ENCODE measurements at regions not wholly inside any gene's neighbourhood (a gene's known extent, or its start where the extent isn't known, plus 50 kb on each side); places are given as distances from the start of the nearest gene placed in this dataset.
"Not testable (repeated sequence)": the region's sequence is repeated elsewhere in the genome, so short reads cannot be mapped to it uniquely, and the experiment has no call there.

DNA sequence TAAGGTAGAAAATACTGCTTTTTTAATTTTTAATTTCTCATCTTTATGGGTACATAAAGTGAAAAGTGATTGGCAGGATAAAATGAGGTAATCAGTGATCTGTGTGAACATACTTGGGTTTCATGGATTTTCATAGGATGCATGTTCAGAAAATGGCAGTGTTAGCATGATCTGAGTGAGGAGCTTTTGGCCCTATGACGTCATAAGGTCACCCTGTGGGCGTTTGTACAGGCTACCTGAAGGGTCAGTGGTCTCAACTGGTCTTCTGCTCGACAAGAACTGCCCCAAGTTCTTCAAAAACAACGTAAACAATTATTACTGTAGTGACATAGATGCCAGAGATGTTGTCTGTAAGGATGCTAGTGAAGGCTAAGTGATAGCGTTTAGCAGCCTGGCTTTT, 124.5 kb upstream of the OSTN start:
- DNase-seq = no peak

DNA sequence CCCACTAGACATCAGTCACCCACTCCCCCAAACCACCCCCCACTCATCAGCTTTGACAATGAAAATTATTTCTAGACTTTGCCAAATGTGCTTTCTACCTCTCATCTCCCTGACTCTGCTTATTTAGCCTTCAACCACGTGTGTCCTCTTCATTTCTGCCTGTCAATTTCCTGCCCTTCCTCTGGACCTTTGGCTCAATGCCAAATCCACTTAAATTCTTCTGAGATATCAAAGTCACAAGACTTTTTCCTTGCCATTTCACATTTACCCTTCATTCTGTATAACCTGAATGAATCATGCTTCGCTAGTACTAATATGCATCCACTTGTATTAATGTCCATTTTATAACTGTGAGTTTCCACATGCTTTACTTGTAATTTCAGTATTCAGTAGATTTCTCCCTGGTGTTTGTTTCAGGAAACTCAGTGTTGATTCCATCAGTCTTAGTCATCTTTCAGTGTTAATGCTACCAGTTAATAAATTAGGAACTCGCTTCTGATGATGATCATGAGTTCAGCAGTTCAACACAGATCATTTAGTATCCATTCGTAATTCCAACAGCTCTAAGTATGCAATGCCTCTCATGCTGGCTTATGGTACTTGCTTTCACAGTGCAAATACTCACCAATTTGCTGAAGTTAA, 128.2 kb upstream of the OSTN start:
- DNase-seq = no peak

DNA sequence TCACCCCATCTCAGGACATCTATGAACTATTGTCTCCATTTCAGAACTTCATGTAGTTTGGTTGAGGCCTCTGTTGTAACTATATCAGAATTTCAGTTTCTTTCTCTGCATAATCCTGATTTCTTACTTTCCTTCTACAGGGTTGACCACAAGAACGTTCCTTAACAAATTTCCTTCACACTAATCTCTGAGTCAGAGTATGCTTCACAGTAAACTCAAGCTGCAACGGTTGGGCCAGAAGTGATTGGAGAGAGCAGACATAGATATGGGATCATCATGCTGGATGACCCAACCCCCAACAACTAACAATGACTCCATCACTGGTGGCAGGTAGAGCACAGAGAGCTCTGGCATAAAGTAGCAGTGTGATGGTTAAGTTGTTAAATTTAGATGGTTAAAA, 128.8 kb upstream of the OSTN start:
- DNase-seq = no peak

DNA sequence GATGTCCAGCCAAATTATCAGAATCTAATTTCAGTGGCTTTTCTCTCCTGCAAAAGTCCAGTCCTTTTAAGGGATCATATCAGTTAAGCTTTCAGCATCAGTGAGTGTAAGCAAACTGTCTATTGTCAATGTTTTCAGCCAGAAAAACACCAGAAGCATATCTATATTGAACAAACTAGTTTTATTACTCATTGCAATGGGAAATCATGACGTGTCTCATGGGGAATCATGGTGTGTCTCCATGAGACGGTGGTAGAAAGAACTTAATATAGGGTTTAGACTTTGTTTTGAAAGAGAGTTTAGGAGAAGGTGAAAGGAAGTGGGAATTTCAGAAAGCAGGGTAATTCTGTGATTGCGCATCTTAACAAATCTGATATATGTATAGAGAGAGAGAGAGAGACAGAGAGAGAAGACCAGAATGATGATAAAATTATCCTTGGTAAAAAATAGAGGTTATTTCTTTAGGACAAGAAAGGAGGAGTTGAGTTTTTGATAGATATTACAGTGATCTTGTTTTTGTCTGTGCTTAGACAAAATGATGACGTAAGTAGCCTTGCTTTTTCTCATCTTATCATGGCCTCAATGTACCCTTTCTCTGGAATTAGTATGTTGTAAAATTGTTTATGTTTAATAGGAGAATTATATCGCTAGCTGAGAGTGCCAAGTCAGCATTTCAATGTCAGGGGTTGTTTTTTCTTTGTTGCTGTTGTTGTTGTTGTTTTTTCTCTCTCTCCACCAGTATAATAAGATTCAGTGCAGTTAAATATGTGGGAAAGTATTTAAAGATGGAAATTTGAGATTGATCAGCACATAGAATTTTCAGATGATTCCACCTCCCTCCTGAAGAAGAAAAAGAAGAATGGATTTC, 129.9 kb upstream of the OSTN start:
- no peak for DNase-seq

DNA sequence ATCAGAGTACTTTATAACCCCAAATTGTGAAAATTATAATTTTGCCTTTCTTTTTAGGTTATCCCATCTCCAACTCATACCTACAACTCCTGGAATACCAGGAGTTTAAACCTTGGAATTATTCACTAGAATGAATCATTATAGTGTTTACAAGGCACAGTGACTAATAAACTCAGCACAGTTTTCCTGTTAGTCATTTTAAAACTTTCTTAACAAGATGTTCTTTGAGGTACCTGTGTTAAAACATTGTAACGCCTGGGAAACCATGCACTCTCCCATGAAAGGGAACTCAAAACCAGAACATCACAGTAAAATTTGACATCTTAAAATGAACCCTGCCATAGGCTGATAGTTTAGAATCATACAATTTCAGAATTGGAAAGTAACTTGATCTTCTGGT, 132.4 kb upstream of the OSTN start:
- no peak for DNase-seq

DNA sequence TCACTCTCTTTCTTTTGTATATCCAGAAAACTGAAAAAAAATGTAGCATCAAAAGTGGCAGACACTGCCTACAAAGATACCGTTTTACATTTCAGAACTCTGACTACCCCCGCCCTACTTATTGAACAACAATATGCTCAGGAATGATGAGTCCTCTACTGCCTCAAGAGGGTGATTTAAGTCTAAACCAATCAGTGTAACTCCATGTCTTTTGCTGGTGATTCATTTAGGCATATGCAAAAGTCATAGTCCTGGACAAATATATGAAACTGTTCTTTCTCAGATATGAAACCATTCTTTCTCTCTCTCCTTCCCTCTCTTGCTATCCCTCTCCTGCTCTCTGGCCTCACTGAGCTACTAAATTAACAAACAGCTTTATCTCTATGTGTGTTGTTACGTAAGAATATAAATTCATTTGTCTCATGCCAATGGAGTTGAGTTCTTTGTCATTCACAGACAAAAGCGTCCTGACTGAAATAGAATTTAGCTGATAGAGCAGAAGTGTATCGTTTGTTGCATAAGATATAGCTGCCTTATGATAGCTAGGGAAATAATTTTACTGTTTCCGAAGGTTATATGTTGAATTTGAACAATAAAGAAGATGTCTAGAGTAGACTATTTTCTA, 133.7 kb upstream of the OSTN start:
- DNase-seq = no peak

DNA sequence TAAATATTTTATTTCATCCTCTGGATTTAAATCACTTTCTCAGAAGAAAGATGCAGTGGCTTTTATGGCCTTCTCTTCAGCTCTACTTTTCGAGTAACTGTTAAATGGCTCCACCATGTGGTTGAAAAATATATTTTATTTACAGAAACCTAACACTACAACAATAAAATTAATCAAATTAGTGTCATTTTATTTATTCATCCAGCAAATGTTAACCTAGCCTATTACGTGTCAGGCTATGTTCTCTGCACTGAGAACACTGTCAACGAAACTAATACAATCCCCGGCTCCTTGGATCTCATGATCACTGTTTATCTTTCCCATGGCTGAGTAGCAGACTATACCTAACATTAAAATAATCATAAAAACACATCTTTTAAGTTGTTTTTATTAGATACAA, 148.0 kb upstream of the OSTN start:
- peak; percentile 64 for DNase-seq

DNA sequence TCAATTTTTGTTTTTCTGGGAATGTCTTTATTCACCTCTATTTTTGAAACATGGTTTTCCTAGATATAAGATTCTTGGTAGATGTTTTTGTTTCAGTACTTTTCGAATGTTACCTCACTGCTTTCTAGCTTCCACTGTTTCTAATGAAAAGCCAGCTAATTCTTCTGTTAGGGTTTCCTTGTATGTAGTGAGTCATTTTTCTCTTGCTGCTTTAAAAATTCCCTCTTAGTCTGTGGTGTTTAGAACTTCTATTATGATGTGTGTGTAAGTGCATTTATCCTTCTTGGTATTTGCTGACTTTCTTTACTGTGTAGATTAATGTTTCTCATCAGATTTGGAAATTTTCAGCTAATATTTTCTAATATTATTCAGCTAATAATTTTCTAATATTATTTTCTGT, 151.1 kb upstream of the OSTN start:
- no peak for DNase-seq

DNA sequence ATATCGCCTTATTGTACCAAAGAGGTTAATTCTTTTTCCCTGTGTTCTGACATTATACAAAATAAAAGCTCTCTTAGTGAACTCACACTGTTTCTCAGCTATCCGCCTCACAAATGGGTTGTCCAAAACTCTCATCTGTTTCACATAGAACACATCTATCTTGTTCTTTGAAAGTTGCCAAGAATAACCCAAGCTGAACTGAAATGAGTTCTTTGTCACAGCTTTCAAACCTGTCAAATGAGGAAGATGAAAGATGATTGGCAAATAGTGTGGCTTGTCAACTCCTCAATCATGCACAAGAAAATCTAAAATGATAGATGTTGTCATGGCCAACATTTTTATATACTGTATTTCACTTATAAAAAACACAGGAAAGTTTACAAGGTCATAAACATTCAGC, 168.1 kb upstream of the OSTN start:
- no peak for DNase-seq

DNA sequence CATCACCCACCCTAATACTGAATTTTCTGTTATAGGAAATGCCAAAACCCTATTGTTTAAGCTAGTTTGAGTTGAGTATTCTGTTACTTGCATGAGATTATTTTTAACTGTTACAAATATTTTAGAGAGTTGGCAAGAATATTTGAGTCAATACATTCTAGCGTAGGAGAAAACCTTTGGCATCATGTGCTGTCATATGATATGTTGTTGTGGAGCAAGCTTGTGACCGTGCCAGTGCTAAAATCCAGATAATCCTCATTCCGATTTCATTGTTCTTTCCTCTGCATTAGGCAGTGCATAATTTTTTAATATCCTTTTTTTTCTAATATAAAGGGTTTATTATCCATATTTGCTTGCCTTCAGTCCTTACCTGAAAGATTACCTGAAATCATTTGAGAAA, 168.0 kb upstream of the GMNC start:
- DNase-seq = no peak

DNA sequence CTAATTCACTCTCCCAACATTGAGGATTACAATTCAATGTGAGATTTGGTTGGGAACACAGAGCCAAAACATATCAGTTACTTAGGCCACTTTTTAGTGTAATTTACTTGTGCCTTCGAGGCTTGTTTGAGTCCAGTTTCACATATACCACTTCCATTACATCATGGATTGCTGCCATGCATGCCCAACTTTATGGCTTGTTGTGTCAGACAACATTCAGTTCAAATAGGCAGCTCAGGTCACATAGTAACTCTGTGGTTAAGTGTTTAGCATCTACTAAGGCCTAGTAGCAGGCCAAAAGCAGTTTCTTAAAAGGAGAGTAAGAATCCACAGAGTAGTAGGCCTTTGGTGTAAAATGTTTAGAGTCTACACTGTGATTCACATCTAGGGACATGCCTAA, 164.3 kb upstream of the GMNC start:
- no peak for DNase-seq

DNA sequence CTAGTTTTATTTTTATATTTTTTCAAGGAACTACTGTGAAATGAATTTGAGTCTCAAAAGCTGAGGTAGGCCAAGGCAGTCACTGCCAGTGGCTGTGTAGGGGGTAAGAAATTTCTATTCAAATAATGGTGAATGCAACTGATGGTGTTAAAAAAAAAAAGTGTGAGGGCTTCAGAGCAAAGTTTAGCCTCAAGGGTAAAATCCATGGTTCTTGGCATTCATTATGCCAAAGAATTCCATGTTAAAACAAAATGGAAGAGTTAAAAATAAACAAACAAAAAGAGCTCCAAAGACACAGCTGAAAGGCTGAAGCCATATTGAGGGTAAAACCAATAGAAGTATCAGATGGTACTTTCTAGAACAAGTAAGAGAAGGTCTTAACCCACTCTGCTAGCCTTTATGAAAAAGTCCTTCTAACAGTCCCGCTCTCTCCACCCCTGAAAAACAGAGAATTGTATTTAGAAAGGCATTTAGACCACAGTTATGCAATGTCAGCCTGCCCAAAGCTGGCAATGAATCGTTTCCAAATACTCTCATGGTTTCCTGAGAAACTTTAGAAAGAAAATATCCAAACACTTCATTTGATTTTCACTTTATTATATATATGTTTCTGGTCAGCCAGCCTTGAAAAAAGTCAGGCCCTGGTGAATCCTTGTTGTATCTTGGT, 158.4 kb upstream of the GMNC start:
- DNase-seq = no peak

DNA sequence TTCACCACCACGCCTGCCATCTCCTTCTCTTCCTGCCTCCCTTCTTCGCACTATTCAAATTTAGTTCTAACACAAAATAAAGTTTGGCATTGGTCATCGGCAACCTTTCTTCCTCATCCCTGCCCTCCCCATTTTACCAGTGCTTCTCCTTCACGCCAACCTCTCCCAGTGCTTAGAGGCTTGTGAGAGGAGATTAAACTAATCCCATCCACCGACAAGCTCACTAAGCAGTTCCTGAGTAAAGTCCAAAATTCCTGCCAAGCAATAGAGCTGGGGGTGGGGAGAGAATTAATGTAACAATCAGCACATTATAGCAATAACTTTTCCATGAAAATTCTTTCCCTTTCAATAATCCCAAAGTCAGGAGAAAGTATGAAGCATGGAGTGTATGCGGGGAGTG, 157.4 kb upstream of the GMNC start:
- DNase-seq = no peak

DNA sequence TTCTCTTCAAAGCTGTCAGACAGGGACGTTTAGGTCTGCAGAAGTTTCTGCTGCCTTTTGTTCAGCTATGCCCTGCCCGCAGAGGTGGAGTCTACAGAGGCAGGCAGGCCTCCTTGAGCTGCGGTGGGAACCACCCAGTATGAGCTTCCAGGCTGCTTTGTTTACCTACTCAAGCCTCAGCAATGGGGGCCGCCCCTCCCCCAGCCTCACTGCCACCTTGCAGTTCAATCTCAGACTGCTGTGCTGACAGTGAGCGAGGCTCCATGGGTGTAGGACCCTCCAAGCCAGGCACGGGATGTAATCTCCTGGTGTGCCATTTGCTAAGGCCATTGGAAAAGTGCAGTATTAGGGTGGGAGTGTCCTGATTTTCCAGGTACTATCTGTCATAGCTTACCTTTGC, 153.5 kb upstream of the GMNC start:
- DNase-seq = not testable (repeated sequence)

DNA sequence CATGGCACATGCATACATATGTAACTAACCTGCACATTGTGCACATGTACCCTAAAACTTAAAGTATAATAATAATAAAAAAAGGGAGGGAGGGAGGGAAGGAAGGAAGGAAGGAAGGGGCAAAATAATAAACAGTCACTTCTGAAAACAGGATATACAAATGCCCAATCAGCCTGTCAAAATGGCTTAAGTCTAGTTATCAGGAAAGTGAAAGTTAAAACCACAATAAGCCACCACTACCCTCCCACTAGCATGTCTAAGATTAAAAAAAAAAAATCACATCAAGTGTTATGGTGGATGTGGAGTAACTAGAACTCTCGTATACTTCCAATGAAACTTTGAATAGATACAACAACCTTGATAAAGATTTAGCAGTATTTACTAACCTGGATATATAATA, 145.6 kb upstream of the GMNC start:
- no peak for DNase-seq

DNA sequence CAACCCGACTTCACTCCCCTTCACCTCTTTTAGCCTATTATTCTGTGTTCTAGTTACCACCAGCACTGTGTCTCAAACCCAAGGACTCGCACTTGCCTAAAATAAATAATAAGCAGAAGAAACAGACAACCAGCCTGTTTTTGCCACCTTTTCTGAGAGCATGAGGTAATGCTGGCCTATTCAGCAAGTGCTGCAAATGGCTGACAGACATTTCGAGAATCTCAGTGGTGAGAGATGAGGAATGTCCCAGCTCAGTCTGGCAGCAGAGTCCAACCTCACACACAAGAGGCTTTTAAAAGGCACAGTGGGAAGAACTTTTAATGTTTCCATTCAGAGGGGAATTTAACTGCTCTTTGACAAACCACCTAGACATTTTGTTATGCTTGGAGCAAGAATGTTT, 143.3 kb upstream of the GMNC start:
- DNase-seq = no peak

DNA sequence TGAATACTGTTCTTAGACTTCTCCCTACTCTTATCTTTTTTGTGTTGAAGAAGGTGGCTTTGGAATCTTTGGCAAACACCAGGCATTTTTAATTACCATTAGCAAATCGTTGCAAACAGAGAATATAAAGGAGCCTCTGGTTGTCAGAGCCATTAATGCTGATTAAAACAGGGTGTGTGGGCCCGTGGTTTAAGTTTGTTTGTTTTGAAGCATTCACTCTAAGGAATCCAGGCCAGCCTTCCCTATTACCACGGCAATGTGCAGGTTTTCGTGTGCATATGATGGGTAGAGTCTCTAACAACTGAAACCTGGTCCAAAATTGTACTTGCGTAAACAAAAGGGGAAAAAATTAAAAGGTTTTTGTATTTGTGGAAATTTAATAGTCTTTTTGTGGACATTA, 141.2 kb upstream of the GMNC start:
- no peak for DNase-seq

DNA sequence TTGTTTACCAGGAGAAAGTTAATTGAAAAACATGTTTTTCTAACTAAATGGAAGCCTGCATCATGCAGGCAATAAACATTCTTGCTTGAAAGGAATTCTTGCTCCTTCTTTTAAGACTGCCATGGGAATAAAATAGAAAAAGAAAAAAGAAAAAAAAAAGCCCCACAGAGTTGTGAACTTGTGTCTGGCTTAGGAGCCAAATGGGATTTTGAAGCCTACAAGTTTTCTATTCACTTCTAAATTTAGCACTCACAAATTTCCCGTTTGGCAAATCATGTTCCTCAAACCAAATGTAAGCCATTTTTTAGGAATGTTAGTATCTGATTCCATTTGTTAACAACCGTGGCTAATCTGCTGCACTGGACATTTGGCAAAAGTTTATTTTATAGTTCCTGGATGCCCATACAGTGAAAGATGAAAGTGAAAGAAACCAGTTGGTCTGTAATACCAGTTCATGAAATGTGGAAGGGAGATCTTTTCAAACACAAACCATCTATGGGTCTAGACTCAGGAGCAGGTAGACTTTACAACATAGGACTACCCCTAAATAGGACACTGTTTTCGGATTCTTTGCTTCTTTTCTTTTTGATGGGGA, 133.8 kb upstream of the GMNC start:
- DNase-seq = no peak

DNA sequence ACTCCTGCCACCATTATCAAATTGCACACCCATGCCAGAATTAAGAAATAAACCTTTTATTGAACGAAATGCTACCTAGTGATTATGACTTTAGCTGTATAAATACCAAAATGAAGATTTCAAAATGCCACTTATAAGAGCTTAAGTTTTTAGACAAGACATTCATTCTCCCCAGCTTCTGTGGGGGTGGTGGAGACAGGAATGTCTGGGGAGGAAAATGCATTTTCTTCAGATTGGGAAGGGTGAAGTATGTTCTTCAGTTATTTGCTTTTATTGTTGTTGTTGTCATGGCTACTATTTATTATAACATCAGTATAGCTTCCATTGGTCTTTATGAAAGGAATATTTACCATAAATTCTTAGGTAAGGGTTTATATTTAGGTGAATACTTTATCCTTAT, 132.7 kb upstream of the GMNC start:
- no peak for DNase-seq

DNA sequence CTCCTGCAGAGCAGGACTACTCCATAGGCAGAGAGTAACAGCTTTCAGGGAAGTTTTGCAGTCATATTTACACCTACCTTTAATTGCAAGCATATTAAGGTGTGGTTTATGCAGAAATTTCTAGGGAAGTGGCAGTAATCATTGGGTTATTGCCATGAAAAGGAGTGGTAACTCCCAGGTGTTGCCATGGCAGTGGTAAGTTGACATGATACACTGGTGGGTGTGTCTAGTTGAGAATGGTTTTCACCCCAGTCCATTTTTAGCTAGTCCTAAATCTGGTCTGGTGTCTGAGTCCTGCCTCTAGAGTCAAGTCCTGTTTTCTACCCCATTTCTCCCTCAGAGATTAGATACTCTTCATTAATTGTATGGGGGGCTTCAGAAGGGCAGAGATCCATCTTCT, 128.4 kb upstream of the GMNC start:
- DNase-seq = no peak

DNA sequence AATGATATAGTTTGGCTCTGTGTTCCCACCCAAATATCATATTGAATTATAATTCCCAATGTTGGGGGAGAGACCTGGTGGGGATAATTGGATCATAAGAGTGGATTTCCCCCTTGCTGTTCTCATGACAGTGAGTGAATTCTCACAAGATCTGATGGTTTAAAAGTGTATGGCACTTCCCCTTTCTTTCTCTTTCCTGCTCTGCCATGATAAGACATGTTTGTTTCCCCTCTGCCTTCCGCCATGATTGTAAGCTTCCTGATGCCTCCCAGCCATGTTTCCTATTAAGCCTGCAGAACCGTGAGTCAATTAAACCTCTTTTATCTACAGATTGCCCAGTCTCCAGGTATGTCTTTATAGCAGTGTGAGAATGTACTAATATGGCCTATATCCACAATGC, 126.7 kb upstream of the GMNC start:
- DNase-seq = no peak

DNA sequence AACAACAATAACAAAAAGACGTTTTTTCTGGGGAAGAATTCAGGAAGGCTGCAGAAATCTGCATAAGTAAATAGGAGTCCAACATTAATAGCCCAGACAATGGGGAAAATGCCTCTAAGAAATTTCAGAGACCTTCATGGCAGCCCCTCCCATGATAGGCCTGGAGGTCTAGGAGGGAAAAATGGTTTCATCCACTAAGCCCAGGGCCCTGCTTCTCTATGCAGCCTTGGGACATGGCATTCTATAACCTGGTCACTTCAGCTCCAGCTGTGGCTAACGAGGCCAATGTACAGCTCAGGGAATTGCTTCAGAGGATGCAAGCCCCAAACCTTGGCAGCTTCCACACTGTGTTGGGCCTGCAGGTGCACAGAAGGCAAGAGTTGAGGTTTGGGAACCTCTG, 125.6 kb upstream of the GMNC start:
- no peak for DNase-seq

DNA sequence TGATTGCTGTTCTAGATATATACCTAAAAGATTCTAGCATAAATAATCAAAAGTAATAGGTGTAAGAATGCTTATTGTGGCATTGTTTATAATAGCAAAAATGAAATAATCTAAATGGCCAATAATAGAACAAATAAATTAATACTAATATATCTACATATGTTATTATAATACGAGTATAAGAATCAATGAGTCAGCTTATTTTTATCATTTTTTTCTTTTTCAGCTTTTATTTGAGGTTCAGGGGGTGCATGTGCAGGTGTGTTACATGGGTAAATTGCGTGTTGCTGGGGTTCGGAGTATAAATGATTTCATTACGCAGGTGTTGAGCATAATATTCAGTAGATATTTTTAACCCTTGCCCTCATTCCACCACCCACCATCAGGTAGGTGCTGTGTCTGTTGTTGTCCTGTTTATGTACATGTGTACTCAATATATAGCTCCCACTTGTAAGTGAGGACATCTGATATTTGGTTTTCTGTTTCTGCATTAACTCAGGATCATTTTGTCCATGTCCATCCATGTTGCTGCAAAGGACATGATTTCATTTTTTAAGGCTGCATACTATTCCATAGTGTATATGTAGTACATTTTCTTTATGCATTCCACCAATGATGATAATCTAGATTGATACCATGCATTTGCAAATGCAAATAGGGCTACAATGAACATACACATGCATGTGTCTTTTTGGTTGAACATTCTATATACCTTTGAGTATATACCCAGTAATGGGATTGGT, 122.2 kb upstream of the GMNC start:
- no peak for DNase-seq

Data from NCI-H1105 treated with DMSO at 0.1 percent for 48 hours (cell line).